ELF-1 (cell line): ENCODE measurements at regions not wholly inside any gene's neighbourhood (a gene's known extent, or its start where the extent isn't known, plus 50 kb on each side); places are given as distances from the start of the nearest gene placed in this dataset.

ENCODE experiments used
- DNase-seq: peaks from one replicate; pipeline ENCODE4 v3.0.0-alpha.2; 2016; ENCODE audit warnings: low read depth, low spot score

DNA sequence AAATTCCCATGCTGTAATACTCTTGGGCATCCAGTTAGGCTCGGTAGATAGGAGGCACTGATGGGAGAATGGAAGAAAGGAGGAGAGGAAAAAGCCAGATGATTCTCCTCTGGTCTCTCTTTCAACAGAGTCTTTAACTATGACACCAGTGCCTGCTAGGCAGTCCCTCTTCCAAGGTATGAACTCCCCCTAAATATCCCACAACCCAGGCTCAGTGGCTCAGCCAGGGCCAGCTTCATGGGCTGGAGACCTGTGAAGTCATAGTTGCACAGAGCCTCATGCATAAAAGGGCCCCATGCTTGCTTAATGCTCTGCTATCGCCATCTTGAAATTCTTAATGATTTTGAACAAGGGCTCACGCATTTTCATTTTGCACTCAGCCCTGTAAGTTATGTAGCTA lies 869.2 kb upstream of the GCFC2 start:
- DNase-seq, result peak; percentile 67

DNA sequence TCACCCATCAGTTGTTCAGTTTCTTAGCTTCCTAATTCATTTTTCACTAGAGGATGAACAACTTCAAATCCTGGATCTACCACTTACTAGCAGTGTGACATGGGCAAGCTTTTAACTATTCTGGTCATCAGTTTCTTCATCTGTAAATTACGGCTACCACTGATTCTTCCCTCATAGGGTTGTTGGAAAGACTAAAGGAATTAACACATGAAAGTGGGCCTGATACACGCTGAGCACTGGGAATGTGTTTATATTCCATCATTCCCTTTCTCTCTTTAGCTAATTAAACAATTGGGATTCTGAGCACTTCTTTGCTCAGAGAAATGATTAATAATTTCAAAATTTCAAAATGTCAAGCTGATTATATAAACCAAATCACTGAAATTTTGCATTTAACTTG lies 862.3 kb upstream of the GCFC2 start:
- no peak for DNase-seq

DNA sequence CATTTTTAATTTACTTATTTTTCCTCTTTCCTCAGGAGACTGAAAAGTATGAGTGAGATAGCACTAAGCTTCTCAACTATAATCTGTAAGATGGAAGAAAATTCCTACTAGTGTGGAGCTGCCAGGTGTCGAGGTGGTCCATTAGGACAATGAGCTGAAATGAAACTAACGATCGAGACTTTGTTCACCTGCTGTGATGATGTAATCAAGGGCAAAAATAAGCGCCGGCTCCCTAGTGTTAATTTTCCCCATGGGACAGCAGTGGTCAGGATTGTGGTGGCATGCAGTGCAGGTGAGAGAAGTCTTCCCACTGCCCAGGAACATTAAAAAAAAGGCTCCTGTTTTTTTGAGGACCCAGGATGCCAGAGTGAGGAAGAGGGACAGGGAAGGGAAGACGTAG lies 859.1 kb upstream of the GCFC2 start:
- no peak for DNase-seq

DNA sequence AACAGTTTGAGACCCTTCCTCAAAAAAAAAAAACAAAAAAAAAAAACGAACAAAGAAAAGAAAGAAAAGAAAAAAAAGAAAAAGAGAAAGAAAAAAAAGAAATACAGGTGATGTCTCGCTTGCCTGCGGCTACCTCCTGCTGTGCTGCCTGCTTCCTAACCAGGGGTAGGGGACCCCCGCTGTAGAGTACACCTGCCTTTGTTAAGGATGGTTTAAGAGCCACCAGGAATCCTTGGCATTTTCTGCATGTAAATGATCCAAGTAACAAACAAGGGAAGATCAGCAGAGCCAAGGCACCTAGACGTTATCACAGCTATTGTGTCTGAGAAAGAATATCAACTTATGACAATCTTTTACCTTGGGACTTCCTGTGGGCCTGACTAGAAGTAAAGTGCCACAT lies 856.8 kb upstream of the GCFC2 start:
- no peak for DNase-seq

DNA sequence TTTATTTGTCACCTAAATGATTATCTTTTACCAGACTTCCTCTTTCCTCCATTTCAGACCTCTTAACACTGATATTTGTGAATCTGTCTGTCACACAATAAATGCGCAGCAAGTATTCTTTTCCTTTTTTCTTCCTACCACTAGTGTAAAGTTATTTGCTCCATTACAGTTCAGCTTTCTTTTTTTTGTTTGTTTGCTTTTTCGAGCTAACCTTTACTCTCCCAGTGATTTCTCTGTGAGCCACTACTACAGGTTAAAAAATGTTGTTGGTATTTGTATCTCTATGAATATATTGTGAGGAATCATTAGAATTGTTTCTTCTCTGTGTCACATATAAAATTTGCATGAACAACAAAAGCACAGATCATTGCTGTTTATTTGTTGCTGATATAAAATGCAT lies 854.0 kb upstream of the GCFC2 start:
- no peak for DNase-seq

DNA sequence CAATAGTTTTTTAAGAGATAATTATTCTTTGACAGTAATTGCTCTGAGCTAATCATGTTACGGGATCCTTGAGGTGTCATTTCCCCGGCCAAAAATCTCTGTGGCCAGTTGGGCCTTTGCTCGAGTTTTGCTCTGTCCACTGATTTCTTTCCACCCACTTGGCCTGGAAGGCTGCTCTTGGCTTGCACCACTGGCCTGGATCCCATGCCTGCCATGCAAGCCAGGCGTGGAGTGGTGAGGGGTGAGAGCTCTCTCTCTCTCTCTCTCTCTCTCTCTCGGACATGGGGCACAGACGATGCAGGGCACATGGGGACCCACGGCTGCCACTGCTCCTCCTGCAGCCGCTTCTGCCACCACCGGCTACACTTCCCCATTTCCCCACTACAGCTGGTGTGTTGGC lies 853.0 kb upstream of the GCFC2 start:
- no peak for DNase-seq

DNA sequence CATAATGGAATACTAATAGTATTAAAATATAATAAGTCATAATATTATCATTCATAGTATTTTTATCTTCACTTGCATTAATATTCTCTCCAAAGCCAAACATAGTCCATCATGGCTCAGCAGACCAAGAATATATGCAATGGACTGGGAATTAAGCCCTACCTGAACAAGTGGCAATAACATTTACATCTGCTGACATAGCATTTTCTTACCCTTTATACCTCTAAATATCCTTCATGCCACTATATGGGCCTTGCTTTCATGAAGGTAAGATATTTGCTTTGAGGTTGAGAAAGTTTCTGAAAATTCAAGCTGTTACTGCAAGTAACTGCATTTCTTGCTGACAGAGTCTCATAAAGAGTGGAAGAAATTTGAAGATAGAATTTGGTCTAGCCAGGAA lies 847.4 kb upstream of the GCFC2 start:
- no peak for DNase-seq

DNA sequence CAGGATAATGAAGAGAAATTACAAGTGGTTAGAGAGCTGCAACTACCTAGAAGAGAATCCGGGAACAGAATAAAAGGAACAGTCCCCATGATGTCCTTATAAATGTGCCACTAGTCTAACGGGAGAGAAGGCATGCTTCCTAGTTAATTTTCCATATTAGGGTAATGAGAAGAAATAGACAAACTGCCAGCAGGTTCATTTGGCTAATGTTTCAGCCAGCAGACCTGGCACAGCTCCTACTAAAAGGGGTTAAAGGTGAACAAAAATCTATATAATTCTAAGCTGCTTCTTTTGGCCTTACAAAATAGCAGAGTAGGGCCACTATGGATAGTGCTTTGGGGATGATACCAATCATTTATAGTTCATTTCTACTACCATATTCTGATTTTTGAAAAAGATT lies 845.3 kb upstream of the GCFC2 start:
- no peak for DNase-seq

DNA sequence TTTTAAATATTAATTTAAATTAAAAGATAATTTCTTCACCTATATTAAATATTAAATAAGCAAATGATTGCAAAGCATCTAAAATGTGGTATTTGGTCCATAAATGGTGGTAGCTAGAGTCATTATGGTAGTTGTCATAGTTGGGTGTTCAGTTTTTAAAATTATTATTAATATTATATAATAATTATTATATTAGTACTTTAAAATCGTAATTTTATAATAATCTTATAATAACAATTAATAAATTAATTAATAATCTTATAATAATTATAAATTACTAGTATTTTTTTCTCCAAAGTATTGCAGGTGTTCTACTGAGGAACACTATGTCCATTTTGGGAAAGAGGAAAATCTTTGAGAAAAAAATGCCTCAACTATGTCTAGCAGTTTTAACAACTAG lies 835.5 kb upstream of the GCFC2 start:
- no peak for DNase-seq

DNA sequence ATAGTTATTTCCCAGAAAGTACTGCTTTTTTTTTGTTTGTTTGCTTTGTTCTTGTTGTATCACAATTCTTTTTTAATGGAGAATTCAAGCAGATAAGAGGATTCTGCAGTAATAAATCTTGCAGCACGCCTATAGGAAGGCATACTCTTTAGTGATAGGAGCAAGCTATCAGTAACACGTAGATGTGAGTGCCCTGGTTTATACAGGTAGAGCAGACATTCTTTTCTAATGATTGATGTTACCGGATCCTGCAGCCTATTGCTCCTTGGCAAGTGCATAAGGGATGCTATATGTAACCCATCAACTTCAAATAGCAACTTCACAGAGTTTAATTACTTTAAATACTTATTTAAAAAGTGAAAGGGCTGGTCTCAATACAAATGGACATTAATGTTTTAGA lies 834.2 kb upstream of the GCFC2 start:
- DNase-seq, result no peak

DNA sequence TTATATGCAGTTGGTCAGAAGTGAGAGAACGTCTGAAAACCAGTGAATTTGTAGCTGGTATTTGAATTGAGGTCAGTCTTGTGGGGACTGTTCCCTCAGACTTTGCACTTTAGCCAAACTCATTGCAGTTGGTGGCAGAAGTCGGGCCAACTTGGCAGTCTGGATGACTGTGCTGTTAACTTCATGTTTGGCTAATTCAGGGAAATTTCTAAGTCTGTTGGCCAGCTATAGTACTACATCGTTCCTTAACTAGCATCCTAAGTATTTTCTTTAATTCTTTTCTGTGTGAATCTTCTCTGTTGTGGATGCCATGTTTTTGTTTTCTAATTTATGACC lies 806.8 kb upstream of the GCFC2 start:
- DNase-seq, result no peak

DNA sequence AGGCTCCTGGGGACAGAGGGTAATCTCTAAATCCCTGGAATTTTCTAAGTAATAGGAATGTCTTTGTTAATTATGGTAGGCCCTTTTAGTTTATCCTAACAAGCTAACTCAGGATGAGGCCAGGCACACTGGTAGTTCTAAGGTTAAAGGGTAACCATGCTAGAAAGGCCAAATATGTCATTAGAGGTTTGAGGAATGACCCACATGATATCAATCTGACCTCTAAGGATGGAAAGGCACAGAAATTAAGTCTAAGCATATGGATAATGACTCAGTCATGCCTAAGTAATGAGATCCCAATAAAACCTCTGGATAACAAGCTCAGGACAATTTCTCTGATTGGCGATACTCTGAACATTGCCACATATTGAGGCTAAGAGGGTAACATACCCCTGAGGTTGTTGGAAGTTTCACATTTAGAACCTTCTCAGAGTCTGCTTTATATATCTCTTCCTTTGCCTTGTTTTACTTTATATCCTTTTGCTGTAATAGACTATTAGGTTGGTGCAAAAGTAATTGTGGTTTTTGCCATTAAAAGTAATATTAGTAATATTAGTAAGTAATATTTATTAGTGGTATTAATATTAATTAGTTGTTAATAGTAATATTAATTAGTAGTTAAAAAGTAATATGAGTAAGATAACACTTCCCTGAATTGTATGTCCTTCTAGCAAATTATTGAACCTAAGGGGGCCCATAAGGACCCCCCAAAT lies 806.3 kb upstream of the GCFC2 start:
- no peak for DNase-seq

DNA sequence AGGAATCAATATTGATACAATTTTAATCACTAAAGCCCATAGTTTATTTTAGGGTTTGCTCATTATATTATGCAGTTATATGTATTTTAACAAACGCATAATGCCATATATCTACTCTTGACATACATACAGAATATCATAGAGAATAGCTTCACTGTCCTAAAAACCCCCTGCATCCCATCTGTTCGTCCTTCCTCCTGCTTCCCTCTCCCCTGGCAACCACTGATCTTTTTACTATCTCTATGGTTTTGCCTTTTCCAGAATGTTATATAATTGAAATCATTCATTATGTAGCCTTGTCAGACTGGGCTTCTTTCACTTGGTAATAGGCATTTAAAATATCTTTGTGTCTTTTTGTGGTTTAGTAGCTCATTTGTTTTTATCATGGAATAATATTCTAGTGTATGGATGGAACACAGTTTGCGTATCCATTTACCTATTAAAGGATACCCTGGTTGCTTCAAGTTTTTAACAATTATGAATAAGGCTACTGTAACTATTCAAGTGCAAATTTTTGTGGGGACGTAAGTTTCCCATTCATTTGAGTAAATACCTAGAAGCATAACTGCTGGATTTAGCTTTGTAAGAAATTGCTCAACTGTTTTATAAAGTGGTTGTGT lies 801.6 kb upstream of the GCFC2 start:
- DNase-seq, result no peak

DNA sequence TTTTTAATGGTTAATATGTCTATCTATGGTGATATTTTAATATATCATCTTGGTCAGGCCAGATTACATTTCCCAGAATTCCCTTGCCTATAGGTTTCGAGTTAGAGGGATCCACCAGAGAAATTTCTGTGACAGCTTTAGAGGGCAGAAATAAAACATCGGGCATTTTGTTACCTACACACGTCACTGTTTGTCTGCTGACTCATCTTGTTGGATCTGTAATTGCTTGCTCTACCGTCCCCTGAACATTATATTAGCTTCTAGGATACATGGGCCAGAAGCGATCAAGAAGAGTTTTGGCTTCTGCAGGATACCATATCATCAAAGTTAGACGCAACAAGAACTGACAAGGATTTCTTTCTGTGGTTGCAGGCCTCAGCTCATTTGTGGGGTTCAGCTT lies 795.8 kb upstream of the GCFC2 start:
- DNase-seq, result no peak

DNA sequence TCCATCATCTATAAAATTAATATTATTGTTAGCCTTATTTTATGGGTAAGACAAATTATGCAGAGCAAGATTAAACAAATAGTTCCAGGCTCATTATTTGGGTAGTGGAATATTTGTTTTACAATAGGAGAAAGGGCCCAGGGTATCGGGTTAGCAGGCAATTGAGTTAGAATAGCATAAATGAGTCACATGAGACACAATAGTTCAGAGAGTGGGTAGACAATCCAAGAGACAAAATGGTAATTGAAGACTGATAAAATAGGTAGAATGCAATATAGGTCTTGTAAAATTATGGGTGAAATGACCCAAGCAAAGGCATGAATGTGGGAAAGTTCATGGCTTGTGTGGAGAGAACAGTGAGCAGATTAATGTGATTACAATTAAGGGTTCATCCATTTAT lies 790.9 kb upstream of the GCFC2 start:
- no peak for DNase-seq

DNA sequence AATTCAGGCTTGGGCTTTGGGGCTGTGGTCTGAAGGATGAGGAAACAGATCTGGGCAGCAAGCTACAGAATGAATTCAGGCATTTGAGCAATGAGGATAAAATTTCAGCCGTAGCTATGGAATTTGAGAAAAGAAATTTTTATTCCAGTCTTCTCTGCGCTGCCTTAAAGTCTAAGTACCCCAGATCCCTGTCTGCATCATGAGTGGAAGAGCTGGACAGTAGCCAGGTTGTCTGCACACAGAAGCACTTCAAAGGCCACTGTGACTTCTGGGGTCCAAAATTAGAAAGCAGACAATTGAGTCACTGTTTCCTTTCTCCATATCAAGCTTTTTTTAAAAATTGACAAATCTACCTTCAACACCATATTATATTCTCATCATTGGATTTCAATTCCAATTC lies 787.6 kb upstream of the GCFC2 start:
- DNase-seq, result no peak

DNA sequence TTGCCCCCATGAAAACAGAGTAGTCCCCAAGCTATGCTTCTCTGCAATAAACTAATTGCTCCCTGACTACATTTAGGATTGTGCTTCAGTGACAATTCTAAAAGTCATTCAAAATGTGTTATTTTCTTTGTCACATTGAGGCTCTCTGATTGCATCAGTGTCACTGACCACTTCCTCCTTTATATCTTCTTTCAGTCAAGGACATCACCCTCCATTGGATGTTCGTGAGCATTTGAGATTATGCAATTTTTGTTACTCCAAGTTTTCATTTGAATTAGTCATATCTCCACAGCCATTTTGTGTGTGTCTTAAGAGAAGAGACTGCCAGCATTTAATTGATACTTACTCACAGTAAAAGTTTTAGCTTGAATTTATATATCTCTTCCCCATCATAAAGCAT lies 780.8 kb upstream of the GCFC2 start:
- no peak for DNase-seq

DNA sequence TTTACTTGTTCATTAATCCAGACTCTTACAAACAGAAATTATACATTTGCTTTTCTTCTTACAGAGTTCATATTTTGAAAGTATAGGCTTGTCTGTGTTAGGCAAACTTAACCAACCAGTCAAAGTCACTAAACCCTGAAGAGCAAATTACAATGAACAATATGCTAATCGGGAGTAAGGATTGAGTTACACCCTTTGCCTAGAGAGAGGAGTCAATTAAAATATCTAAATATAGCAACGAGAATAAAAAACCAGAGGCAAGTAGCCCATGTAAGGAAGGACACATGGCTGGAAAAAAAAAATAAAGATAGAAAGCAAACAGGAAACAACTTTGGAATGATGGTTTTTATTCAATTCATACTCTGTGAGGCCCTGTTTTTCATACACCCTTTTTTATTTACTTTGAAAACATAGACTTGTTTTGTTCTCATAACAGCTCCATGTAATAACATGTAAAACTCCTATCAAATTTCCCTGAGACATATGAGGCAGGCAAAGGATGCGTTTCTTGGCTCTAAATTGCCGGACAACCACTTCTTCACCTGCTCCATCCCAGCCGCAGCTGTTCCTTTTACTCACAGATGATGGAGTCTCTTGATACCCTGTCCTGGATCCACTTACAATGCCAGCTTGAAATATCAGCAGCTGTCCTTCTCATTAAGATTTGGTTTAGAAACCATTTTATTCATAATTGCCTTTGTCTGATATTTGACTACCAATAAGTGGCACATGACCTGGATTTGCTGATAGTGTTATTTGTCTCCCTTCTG lies 767.7 kb upstream of the GCFC2 start:
- DNase-seq, result no peak

DNA sequence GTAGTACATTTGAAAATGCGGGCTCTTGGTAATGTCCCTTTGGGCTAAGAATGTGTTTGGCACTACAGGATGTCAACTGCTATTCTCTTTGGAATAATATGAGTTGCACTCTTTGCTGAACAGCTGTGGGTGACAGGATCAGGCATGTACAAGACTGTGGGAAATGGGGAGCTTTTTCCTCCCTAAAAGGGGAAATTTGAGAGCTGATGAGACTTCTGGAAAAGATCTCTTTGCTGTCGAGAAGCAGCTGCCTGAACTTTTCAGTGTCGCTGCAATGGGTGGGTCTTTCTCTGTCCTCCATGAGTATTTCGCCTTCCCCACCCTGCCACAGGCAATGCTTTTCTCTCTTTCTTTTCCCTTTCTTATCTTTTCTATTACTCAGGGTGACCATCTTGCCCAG lies 762.2 kb upstream of the GCFC2 start:
- DNase-seq, result no peak

DNA sequence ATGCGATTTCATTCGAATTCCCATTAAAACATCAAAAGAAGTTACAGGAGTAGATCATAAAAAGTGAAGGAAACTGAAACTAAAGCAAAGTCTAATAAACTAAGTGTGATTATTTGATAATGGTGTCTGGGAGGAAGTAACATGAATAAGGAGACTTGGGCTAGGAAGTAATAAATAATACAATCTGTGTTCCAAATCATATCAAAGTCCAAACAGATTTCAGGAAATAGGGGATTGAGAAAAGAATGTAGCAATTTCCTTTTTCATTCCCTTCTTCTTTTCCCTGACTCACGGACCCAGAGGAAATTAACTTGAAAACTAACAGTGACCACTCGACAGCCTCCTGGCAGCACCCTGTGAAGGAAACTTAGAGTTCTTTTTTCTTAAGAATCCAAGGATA lies 758.4 kb upstream of the GCFC2 start:
- DNase-seq, result no peak

DNA sequence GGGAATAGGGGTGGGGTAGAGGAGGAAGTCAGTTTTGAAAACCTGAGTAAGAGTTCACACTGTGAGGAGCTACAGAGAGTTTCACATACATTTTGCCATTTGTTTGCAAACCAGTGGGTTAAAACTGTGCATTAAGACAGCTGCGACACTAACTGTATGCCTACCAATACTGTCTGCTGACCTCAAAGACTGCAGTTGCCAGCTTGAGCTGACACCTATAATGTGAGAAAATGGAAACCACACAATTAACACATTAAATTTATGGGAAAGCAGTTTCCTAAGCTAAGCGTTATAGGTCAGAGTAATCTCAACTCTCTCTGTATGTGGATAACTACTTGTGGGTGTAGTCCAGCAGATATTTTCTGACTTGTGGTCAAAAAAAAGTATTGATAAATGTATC lies 756.6 kb upstream of the GCFC2 start:
- DNase-seq, result no peak

DNA sequence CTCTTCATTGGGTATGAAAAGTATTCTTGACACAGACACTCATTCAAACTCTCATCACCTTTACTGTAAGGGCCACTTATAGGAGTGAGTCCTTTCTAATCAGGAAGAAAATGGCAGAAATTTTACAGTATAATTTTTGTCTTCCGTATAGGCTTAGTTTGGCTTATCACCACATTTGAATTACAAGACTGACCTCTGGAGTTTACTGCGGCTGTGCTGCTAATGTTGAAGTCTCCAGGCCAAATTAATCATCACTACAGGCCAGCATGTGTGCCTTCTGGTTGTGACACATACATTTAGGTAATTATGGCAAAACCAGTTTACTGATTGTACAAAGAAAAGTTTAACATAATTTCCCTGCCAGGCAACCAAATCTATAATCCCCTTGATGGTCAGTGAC lies 753.6 kb upstream of the GCFC2 start:
- no peak for DNase-seq

DNA sequence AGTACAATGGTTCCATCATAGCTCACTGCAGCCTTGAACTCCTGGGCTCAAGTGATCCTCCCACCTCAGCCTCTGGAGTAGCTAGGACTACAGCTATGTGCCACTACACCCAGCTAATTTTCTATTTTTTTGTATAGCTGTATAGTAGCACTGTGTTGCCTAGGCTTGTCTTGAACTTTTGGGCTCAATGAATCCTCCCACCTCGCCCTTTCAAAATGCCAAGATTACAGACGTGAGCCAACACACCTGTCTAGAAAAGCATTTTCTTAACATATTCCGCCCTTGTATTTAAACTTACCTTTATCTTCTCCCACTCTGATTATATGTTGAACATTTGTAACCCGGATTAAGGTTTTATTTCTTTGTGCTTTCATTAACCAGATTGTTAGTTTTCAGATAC lies 750.7 kb upstream of the GCFC2 start:
- no peak for DNase-seq
